HCT116 (cell line): ENCODE measurements at regions not wholly inside any gene's neighbourhood (a gene's known extent, or its start where the extent isn't known, plus 50 kb on each side); places are given as distances from the start of the nearest gene placed in this dataset.

Experiments used
- ATAC-seq: fragments of 200-7000 bp; cut with Tn5 transposase; 2 replicates; pipeline ENCODE4 v1.9.1; 2020; ENCODE audit warnings: mild to moderate bottlenecking, moderate library complexity
- BruUV-seq: library from RNA; stranded (reverse); fragments of 400-500 nt; replicated peaks from 2 replicates; lab custom pipeline; 2021; lab: Mats Ljungman, UMichigan
- CTCF ChIA-PET: fragments of 300-600 bp; sonication (Branson Sonifier 250); formaldehyde crosslinking; loops from one replicate; lab custom pipeline; 2021; ENCODE audit warnings: antibody characterized with exemption; lab: Charles Lee
- POLR2A ChIA-PET: fragments of 300-600, 350-600 bp; sonication (Branson Sonifier 250); formaldehyde crosslinking; loops from one replicate; lab custom pipeline; 2021; ENCODE audit warnings: antibody characterized with exemption; lab: Charles Lee
- RAD21 ChIA-PET, 2 experiments: fragments of 300-600 bp; sonication (Branson Sonifier 250); formaldehyde crosslinking; loops; one replicate each; lab custom pipeline; 2023; ENCODE audit warnings: low total read pairs in 2 of 2; ENCODE audit not compliant: uncharacterized antibody in 2 of 2, unreplicated experiment in 2 of 2, low non-redundant PET in 1 of 2; lab: Charles Lee
- DNase-seq: peaks from one replicate; pipeline ENCODE4 v3.0.0-alpha.2; 2010; ENCODE audit warnings: low read depth, low spot score
- H2AFZ ChIP-seq: fragments of 200-600 bp; shearing (Covaris generic), sonication (generic); 2 replicates; pipeline ENCODE4 v1.6.1; 2017; ENCODE audit warnings: low read depth, mixed run types, mixed read lengths, antibody characterized with exemption, low read length; ENCODE audit not compliant: poor library complexity, severe bottlenecking
- H3K27ac ChIP-seq: 2 replicates; pipeline ENCODE4 v1.5.1; 2012; ENCODE audit warnings: low read depth, low read length
- H3K27me3 ChIP-seq: fragments of 200-600 bp; sonication (generic); 2 replicates; pipeline ENCODE4 v1.6.1; 2016; ENCODE audit warnings: mixed run types, low read length, mixed read lengths; ENCODE audit not compliant: insufficient read depth
- H3K36me3 ChIP-seq, 2 experiments: fragments of 200-500 bp in 1 of 2; fragments of 200-600 bp in 1 of 2; sonication (Bioruptor generic) in 1 of 2; sonication (generic) in 1 of 2; 2 replicates each; pipeline versions ENCODE4 v1.5.1 to v1.6.1; 2014 to 2016; ENCODE audit warnings: low read length in 2 of 2, inconsistent platforms in 1 of 2, mixed read lengths in 1 of 2, mixed run types in 1 of 2; ENCODE audit not compliant: insufficient read depth in 2 of 2, control insufficient read depth in 1 of 2
- H3K4me1 ChIP-seq, 2 experiments: fragments of 200-600 bp in 1 of 2; sonication (generic) in 1 of 2; 2 replicates each; pipeline versions ENCODE4 v1.5.1 to v1.6.1; 2012 to 2017; ENCODE audit warnings: low read length in 2 of 2, inconsistent platforms in 1 of 2, mild to moderate bottlenecking in 1 of 2, mixed read lengths in 1 of 2, mixed run types in 1 of 2, moderate library complexity in 1 of 2; ENCODE audit not compliant: insufficient read depth in 2 of 2, control insufficient read depth in 1 of 2
- H3K4me2 ChIP-seq: fragments of 200-600 bp; sonication (generic); 2 replicates; pipeline ENCODE4 v1.6.1; 2017; ENCODE audit warnings: mixed run types, low read length, mixed read lengths
- H3K4me3 ChIP-seq, 2 experiments: fragments of 200-600 bp in 1 of 2; sonication (generic) in 1 of 2; replicated peaks in 1 of 2; 2 replicates each; pipeline ENCODE4 v1.5.1; 2011 to 2016; ENCODE audit warnings: low read length in 2 of 2, control low read depth in 1 of 2, low read depth in 1 of 2, mild to moderate bottlenecking in 1 of 2, mixed read lengths in 1 of 2, mixed run types in 1 of 2
- H3K79me2 ChIP-seq: fragments of 200-600 bp; sonication (generic); 2 replicates; pipeline ENCODE4 v1.6.1; 2017; ENCODE audit warnings: mild to moderate bottlenecking, mixed run types, low read length, moderate library complexity, mixed read lengths; ENCODE audit not compliant: insufficient read depth
- H3K9ac ChIP-seq: fragments of 200-600 bp; sonication (generic); 2 replicates; pipeline ENCODE4 v1.6.1; 2016; ENCODE audit warnings: low read length, mixed read lengths
- H3K9me2 ChIP-seq: fragments of 200-600 bp; sonication (generic), shearing (Covaris generic); 2 replicates; pipeline ENCODE4 v1.6.1; 2017; ENCODE audit warnings: mixed run types, mild to moderate bottlenecking, moderate library complexity; ENCODE audit not compliant: insufficient read depth
- H3K9me3 ChIP-seq, 2 experiments: fragments of 200-500 bp in 1 of 2; fragments of 200-600 bp in 1 of 2; sonication (Bioruptor generic) in 1 of 2; sonication (generic) in 1 of 2; 2 replicates each; pipeline ENCODE4 v1.6.1; 2014 to 2017; ENCODE audit warnings: low read length in 2 of 2, mixed read lengths in 2 of 2, inconsistent platforms in 1 of 2, low read depth in 1 of 2, mild to moderate bottlenecking in 1 of 2, mixed run types in 1 of 2, moderate library complexity in 1 of 2; ENCODE audit not compliant: control insufficient read depth in 1 of 2, insufficient read depth in 1 of 2
- H4K20me1 ChIP-seq: fragments of 200-600 bp; sonication (generic), shearing (Covaris generic); 2 replicates; pipeline ENCODE4 v1.6.1; 2017; ENCODE audit warnings: mixed run types, mild to moderate bottlenecking, moderate library complexity; ENCODE audit not compliant: insufficient read depth
- CBX3 ChIP-seq: IDR thresholded peaks from 2 replicates; pipeline ENCODE4 v1.6.1; 2012; ENCODE audit warnings: low read depth
- CEBPB ChIP-seq: IDR thresholded peaks from 2 replicates; pipeline ENCODE4 v1.6.1; 2012; ENCODE audit warnings: low read depth
- EGR1 ChIP-seq: IDR thresholded peaks from 2 replicates; pipeline ENCODE4 v1.6.1; 2012; ENCODE audit warnings: low read depth
- EZH2 ChIP-seq: fragments of 200-600 bp; sonication (generic); IDR thresholded peaks from 2 replicates; pipeline ENCODE4 v1.6.1; 2017; ENCODE audit warnings: antibody characterized with exemption, mixed run types
- EZH2phosphoT487 ChIP-seq: fragments of 200-600 bp; IDR thresholded peaks from 2 replicates; pipeline ENCODE4 v1.6.1; 2018; ENCODE audit warnings: antibody characterized with exemption, borderline replicate concordance
- FOSL1 ChIP-seq: IDR thresholded peaks from 2 replicates; pipeline ENCODE4 v1.6.1; 2012; ENCODE audit warnings: low read depth
- JUND ChIP-seq: IDR thresholded peaks from 2 replicates; pipeline ENCODE4 v1.6.1; 2012
- POLR2AphosphoS5 ChIP-seq: IDR thresholded peaks from 2 replicates; pipeline ENCODE4 v1.6.1; 2011; ENCODE audit warnings: mild to moderate bottlenecking, low read depth, low read length, moderate library complexity
- SIN3A ChIP-seq: IDR thresholded peaks from 2 replicates; pipeline ENCODE4 v1.6.1; 2012; ENCODE audit warnings: low read depth
- SP1 ChIP-seq: IDR thresholded peaks from 2 replicates; pipeline ENCODE4 v1.6.1; 2012; ENCODE audit warnings: low read depth
- SRF ChIP-seq: IDR thresholded peaks from 2 replicates; pipeline ENCODE4 v1.6.1; 2012; ENCODE audit warnings: low read depth
- TCF7L2 ChIP-seq: IDR thresholded peaks from 2 replicates; pipeline ENCODE4 v1.7.0; 2011; ENCODE audit warnings: borderline replicate concordance, inconsistent platforms; ENCODE audit not compliant: insufficient read depth, insufficient read length; ENCODE audit errors: extremely low read depth
- YY1 ChIP-seq: IDR thresholded peaks from 2 replicates; pipeline ENCODE4 v1.6.1; 2011; ENCODE audit warnings: low read length, low read depth, moderate library complexity, mild to moderate bottlenecking; ENCODE audit not compliant: insufficient replicate concordance; ENCODE audit errors: extremely low read depth
- intact Hi-C: fragments of 100-400 bp; cut with micrococcal nuclease; formaldehyde crosslinking; loops from 2 replicates; pipeline ENCODE4 v1.10.0; 2022
- TF ChIP-seq, protein P1 (sequence below): IDR thresholded peaks from 2 replicates; pipeline ENCODE4 v1.6.1; 2012
- TF ChIP-seq, protein P2 (sequence below): IDR thresholded peaks from 2 replicates; pipeline ENCODE4 v1.6.1; 2012; ENCODE audit warnings: low read depth
- TF ChIP-seq, protein P3 (sequence below): IDR thresholded peaks from 2 replicates; pipeline ENCODE4 v1.6.1; 2011; ENCODE audit warnings: mild to moderate bottlenecking, low read length, moderate library complexity; ENCODE audit not compliant: insufficient replicate concordance; ENCODE audit errors: extremely low read depth
- TF ChIP-seq, protein P4 (sequence below): IDR thresholded peaks from 2 replicates; pipeline ENCODE4 v1.6.1; 2012

DNA sequence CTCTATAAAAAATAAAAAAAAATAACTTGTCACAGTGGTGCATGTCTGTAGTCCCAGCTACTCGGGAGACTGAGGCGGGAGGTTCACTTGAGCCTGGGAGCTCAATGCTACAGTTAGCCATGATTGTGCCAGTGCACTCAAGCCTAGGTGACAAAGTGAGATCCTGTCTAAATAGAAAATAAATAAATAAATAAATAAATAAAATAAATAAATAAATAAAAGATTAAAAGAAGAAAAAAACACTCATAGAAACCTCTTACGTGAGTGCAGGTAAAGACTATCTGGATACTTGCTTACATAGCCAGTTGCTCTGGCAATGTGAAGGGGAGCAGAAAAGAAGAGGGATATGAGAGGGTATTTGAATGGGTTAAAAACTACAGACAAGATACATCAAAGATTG, 242.5 kb upstream of the PCDH15 start:
- no TSS peak for BruUV-seq
- no peaks in the 10 kb centered on the region for H3K27me3 ChIP-seq
- no peak overlapping the region for H3K9ac ChIP-seq
- no peak overlapping the region for H2AFZ ChIP-seq
- no peak for ATAC-seq
- CTCF ChIA-PET, result no interaction called here
- peaks cover 10 to 12% of the 10 kb centered on the region in 2 experiments; a peak in 2 of 4 replicates for H3K9me3 ChIP-seq
- no peaks in the 10 kb centered on the region for H4K20me1 ChIP-seq
- H3K27ac ChIP-seq, result no peak overlapping the region
- no peaks in the 10 kb centered on the region for H3K36me3 ChIP-seq
- RAD21 ChIA-PET, result no interaction called here
- TF ChIP-seq CEBPB, result no peak
- TF ChIP-seq, all 23 proteins: peak for 0
- H3K4me2 ChIP-seq, result no peak overlapping the region
- H3K4me3 ChIP-seq, result no peak overlapping the region
- intact Hi-C loops, result no loop called here
- H3K9me2 ChIP-seq, result no peaks in the 10 kb centered on the region
- DNase-seq, result no peak
- H3K4me1 ChIP-seq, result no peaks in the 10 kb centered on the region
- POLR2A ChIA-PET, result no interaction called here
- H3K79me2 ChIP-seq, result no peaks in the 10 kb centered on the region

DNA sequence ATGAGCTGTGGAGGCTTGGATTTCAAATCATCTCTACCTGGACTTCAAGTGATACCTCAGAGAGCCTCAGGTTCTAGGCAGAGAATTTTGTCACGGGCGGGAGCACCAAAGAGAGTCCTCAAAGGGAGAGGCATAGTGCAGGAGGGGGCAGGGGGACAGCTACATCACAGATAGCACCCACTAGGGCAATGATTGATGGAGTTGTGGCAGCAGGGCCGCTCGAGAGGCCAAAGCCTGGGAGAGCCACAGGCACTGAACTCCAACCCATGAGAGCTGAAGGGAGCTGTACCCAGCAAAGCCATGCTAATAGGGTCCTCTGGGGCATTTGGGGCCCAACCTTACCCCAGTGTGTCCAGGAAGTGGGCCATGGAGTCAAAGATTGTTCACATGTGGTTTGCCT, 232.0 kb upstream of the PCDH15 start:
- POLR2A ChIA-PET, result no interaction called here
- Histone ChIP-seq H3K9ac (no peak overlapping the region), H3K27ac (no peak overlapping the region), H3K79me2 (no peaks in the 10 kb centered on the region), H4K20me1 (no peaks in the 10 kb centered on the region), H3K9me2 (no peaks in the 10 kb centered on the region), H3K27me3 (no peaks in the 10 kb centered on the region), H3K9me3 (peaks cover 11 to 12% of the 10 kb centered on the region in 2 experiments; a peak in 3 of 4 replicates), H3K4me2 (no peak overlapping the region), H2AFZ (no peak overlapping the region), H3K4me3 (no peak overlapping the region), H3K36me3 (no peaks in the 10 kb centered on the region), H3K4me1 (no peaks in the 10 kb centered on the region)
- CTCF ChIA-PET, result no interaction called here
- RAD21 ChIA-PET, result no interaction called here
- BruUV-seq, result no TSS peak
- TF ChIP-seq FOSL1 (no peak), YY1 (no peak), EGR1 (no peak), CEBPB (no peak), EZH2phosphoT487 (no peak), TCF7L2 (no peak), EZH2 (no peak), SRF (no peak), POLR2AphosphoS5 (no peak), SIN3A (no peak), SP1 (no peak), JUND (no peak), CBX3 (no peak)
- TF ChIP-seq, protein P1, sequence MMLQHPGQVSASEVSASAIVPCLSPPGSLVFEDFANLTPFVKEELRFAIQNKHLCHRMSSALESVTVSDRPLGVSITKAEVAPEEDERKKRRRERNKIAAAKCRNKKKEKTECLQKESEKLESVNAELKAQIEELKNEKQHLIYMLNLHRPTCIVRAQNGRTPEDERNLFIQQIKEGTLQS, result no peak
- TF ChIP-seq, protein P2, sequence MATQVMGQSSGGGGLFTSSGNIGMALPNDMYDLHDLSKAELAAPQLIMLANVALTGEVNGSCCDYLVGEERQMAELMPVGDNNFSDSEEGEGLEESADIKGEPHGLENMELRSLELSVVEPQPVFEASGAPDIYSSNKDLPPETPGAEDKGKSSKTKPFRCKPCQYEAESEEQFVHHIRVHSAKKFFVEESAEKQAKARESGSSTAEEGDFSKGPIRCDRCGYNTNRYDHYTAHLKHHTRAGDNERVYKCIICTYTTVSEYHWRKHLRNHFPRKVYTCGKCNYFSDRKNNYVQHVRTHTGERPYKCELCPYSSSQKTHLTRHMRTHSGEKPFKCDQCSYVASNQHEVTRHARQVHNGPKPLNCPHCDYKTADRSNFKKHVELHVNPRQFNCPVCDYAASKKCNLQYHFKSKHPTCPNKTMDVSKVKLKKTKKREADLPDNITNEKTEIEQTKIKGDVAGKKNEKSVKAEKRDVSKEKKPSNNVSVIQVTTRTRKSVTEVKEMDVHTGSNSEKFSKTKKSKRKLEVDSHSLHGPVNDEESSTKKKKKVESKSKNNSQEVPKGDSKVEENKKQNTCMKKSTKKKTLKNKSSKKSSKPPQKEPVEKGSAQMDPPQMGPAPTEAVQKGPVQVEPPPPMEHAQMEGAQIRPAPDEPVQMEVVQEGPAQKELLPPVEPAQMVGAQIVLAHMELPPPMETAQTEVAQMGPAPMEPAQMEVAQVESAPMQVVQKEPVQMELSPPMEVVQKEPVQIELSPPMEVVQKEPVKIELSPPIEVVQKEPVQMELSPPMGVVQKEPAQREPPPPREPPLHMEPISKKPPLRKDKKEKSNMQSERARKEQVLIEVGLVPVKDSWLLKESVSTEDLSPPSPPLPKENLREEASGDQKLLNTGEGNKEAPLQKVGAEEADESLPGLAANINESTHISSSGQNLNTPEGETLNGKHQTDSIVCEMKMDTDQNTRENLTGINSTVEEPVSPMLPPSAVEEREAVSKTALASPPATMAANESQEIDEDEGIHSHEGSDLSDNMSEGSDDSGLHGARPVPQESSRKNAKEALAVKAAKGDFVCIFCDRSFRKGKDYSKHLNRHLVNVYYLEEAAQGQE, result no peak
- TF ChIP-seq, protein P3, sequence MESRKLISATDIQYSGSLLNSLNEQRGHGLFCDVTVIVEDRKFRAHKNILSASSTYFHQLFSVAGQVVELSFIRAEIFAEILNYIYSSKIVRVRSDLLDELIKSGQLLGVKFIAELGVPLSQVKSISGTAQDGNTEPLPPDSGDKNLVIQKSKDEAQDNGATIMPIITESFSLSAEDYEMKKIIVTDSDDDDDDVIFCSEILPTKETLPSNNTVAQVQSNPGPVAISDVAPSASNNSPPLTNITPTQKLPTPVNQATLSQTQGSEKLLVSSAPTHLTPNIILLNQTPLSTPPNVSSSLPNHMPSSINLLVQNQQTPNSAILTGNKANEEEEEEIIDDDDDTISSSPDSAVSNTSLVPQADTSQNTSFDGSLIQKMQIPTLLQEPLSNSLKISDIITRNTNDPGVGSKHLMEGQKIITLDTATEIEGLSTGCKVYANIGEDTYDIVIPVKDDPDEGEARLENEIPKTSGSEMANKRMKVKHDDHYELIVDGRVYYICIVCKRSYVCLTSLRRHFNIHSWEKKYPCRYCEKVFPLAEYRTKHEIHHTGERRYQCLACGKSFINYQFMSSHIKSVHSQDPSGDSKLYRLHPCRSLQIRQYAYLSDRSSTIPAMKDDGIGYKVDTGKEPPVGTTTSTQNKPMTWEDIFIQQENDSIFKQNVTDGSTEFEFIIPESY, result no peak
- TF ChIP-seq, protein P4, sequence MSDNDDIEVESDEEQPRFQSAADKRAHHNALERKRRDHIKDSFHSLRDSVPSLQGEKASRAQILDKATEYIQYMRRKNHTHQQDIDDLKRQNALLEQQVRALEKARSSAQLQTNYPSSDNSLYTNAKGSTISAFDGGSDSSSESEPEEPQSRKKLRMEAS, result no peak
- ATAC-seq, result no peak
- intact Hi-C loops, result no loop called here
- no peak for DNase-seq
